B cell (primary cell): ENCODE measurements at regions not wholly inside any gene's neighbourhood (a gene's known extent, or its start where the extent isn't known, plus 50 kb on each side); places are given as distances from the start of the nearest gene placed in this dataset.

Source experiments
- ATAC-seq: fragments of 200-7000 bp; cut with Tn5 transposase; one replicate; pipeline ENCODE4 v1.10.0; 2021; ENCODE audit warnings: low read depth, mild to moderate bottlenecking, moderate number of reproducible peaks, moderate library complexity
- CTCF ChIA-PET: fragments of 350-600 bp; sonication (Branson Sonifier 250); formaldehyde crosslinking; loops from one replicate; lab custom pipeline; 2021; ENCODE audit warnings: antibody characterized with exemption, inconsistent platforms; lab: Charles Lee
- POLR2A ChIA-PET: fragments of 350-600 bp; sonication (Branson Sonifier 250); formaldehyde crosslinking; loops from one replicate; lab custom pipeline; 2021; ENCODE audit warnings: antibody characterized with exemption; lab: Charles Lee
- DNase-seq: peaks from one replicate; pipeline ENCODE4 v3.0.0; 2013
- H2AFZ ChIP-seq: 2 replicates; pipeline ENCODE4 v1.6.1; 2012; ENCODE audit warnings: mild to moderate bottlenecking, low read depth, low read length; ENCODE audit not compliant: insufficient read depth, poor library complexity, severe bottlenecking
- H3K27ac ChIP-seq, 2 donors: 1 replicate in 1 of 2; 2 replicates in 1 of 2; pipeline ENCODE4 v1.5.1; 2012 to 2013; ENCODE audit warnings: low read length in 2 of 2, mild to moderate bottlenecking in 2 of 2, moderate library complexity in 1 of 2
- H3K27me3 ChIP-seq, 4 experiments: fragments of 200-600 bp in 1 of 4; sonication (generic) in 1 of 4; replicated peaks in 1 of 4; 1 replicate in 2 of 4; 2 replicates in 2 of 4; pipeline versions ENCODE4 v1.6.1 to v1.7.0; 2013 to 2016; ENCODE audit warnings: low read length in 3 of 4, mild to moderate bottlenecking in 2 of 4, mixed read lengths in 1 of 4, moderate library complexity in 1 of 4; ENCODE audit not compliant: insufficient read depth in 4 of 4, control insufficient read depth in 3 of 4; ENCODE audit errors: control extremely low read depth in 1 of 4
- H3K36me3 ChIP-seq, 2 experiments: replicated peaks in 1 of 2; 1 replicate in 1 of 2; 2 replicates in 1 of 2; pipeline versions ENCODE4 v1.6.1 to v1.7.1; 2013; ENCODE audit warnings: low read length in 1 of 2; ENCODE audit not compliant: insufficient read depth in 2 of 2, control insufficient read depth in 1 of 2; ENCODE audit errors: control extremely low read depth in 1 of 2, extremely low read depth in 1 of 2
- H3K4me1 ChIP-seq, 2 donors: fragments of 200-600 bp in 1 of 2; sonication (generic) in 1 of 2; 1 replicate in 1 of 2; 2 replicates in 1 of 2; pipeline versions ENCODE4 v1.5.1 to v1.6.1; 2013 to 2017; ENCODE audit warnings: low read length in 2 of 2; ENCODE audit not compliant: control insufficient read depth in 2 of 2, insufficient read depth in 2 of 2
- H3K4me2 ChIP-seq: replicated peaks from 2 replicates; pipeline ENCODE3; 2012; ENCODE audit warnings: mild to moderate bottlenecking, low read depth, low read length; ENCODE audit not compliant: poor library complexity, severe bottlenecking
- H3K4me3 ChIP-seq, 5 experiments: fragments of 200-600 bp in 1 of 5; sonication (generic) in 1 of 5; 1 replicate in 3 of 5; 2 replicates in 2 of 5; pipeline versions ENCODE4 v1.5.1 to v1.7.0; 2011 to 2016; ENCODE audit warnings: low read length in 4 of 5, mild to moderate bottlenecking in 4 of 5, low read depth in 2 of 5, control low read depth in 1 of 5, moderate library complexity in 1 of 5; ENCODE audit not compliant: insufficient read depth in 1 of 5; ENCODE audit errors: control extremely low read depth in 1 of 5, extremely low read depth in 1 of 5
- H3K79me2 ChIP-seq: fragments of 200-600 bp; sonication (generic); one replicate; pipeline ENCODE4 v1.6.0; 2016; ENCODE audit warnings: low read length; ENCODE audit not compliant: control insufficient read depth, insufficient read depth
- H3K9ac ChIP-seq: fragments of 200-600 bp; sonication (generic); 2 replicates; pipeline ENCODE4 v1.6.1; 2017; ENCODE audit warnings: mild to moderate bottlenecking, low read length, moderate library complexity
- H3K9me3 ChIP-seq, 3 donors: one replicate each; pipeline versions ENCODE4 v1.6.1 to v1.7.1; 2013; ENCODE audit warnings: low read length in 2 of 3; ENCODE audit not compliant: control insufficient read depth in 2 of 3, insufficient read depth in 1 of 3; ENCODE audit errors: control extremely low read depth in 1 of 3
- H4K20me1 ChIP-seq: 2 replicates; pipeline ENCODE4 v1.6.0; 2012; ENCODE audit warnings: mild to moderate bottlenecking, low read length; ENCODE audit not compliant: insufficient read depth, control insufficient read depth, poor library complexity, severe bottlenecking
- H3K27ac Mint-ChIP-seq: one replicate; pipeline ENCODE4 v1.8.0; 2021; ENCODE audit warnings: mixed read lengths
- H3K27me3 Mint-ChIP-seq: one replicate; pipeline ENCODE4 v1.8.0; 2021; ENCODE audit warnings: mixed read lengths
- H3K4me1 Mint-ChIP-seq: one replicate; pipeline ENCODE4 v1.8.0; 2021; ENCODE audit warnings: mixed read lengths
- H3K4me3 Mint-ChIP-seq: one replicate; pipeline ENCODE4 v1.8.0; 2021; ENCODE audit warnings: mixed read lengths
- H3K9me3 Mint-ChIP-seq: one replicate; pipeline ENCODE4 v1.8.0; 2022; ENCODE audit warnings: mixed read lengths; ENCODE audit not compliant: insufficient read depth
- EZH2 ChIP-seq: IDR thresholded peaks from 2 replicates; pipeline ENCODE4 v1.6.1; 2012; ENCODE audit warnings: borderline replicate concordance, low read depth, mild to moderate bottlenecking, moderate library complexity, low read length; ENCODE audit not compliant: insufficient read depth, poor library complexity, severe bottlenecking
- WGBS: methylation state at CpG from one replicate; pipeline ENCODE4 v1.1.5; 2013; ENCODE audit warnings: missing lambda C conversion rate; ENCODE audit not compliant: insufficient coverage; 5-methylcytosine and 5-hydroxymethylcytosine counted together
- intact Hi-C: fragments of 100-400 bp; cut with micrococcal nuclease; formaldehyde crosslinking; loops from one replicate; pipeline ENCODE4 v1.10.0; 2022
- TF ChIP-seq, protein P1 (sequence below): fragments of 200-600 bp; IDR thresholded peaks from one replicate; pipeline ENCODE4 v1.8.0; 2022; ENCODE audit warnings: antibody characterized with exemption, mild to moderate bottlenecking

GRCh38 chr2:238971318-238972145 is 123.6 kb downstream of the TWIST2 start:
- ChIA-PET CTCF (no interaction called here), POLR2A (no interaction called here)
- Histone ChIP-seq H3K9ac (no peak overlapping the region), H2AFZ (no peak overlapping the region), H3K4me2 (no peak overlapping the region), H3K4me3 (no peak overlapping the region), H3K79me2 (no peaks in the 10 kb centered on the region), H3K9me3 (peaks cover 0 to 14% (median 9%) of the 10 kb centered on the region in 3 donors), H3K27me3 (peaks cover 0 to 21% (median 1%) of the 10 kb centered on the region in 4 experiments), H3K4me1 (no peaks in the 10 kb centered on the region), H3K27ac (no peak overlapping the region), H3K36me3 (no peaks in the 10 kb centered on the region), H4K20me1 (no peaks in the 10 kb centered on the region)
- Mint-ChIP-seq H3K9me3 (peaks cover 9% of the 10 kb centered on the region), H3K27me3 (peaks cover 9% of the 10 kb centered on the region), H3K27ac (no peak overlapping the region), H3K4me3 (no peak overlapping the region), H3K4me1 (no peaks in the 10 kb centered on the region)
- TF ChIP-seq EZH2 = no peak
- TF ChIP-seq, protein P1, sequence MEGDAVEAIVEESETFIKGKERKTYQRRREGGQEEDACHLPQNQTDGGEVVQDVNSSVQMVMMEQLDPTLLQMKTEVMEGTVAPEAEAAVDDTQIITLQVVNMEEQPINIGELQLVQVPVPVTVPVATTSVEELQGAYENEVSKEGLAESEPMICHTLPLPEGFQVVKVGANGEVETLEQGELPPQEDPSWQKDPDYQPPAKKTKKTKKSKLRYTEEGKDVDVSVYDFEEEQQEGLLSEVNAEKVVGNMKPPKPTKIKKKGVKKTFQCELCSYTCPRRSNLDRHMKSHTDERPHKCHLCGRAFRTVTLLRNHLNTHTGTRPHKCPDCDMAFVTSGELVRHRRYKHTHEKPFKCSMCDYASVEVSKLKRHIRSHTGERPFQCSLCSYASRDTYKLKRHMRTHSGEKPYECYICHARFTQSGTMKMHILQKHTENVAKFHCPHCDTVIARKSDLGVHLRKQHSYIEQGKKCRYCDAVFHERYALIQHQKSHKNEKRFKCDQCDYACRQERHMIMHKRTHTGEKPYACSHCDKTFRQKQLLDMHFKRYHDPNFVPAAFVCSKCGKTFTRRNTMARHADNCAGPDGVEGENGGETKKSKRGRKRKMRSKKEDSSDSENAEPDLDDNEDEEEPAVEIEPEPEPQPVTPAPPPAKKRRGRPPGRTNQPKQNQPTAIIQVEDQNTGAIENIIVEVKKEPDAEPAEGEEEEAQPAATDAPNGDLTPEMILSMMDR = no peak
- ATAC-seq = no peak
- intact Hi-C loops = loop anchor here (5.0 kb wide), 1 partner anchor 614 kb away; no protein-coding TSS in a partner anchor
- WGBS = 93% methylated on average over 9 of the region's 9 CpGs
- DNase-seq = no peak

DNA sequence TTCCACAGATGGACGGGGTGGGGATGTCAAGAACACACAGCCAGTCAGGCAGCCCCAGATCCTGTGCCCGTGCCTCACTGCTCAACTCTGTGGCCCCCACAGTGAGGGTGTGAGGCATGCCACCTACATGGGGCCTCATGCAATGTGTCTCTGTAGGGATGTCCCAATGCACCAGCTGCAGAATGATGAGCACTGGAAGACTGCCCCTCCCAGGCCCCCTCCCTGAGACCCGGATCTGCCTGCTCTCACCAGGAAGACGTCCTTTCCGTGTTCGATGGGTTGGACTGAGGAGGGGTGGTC is 124.2 kb downstream of the TWIST2 start:
- TF ChIP-seq, protein P1 = no peak
- TF ChIP-seq EZH2 = no peak
- peaks cover 9% of the 10 kb centered on the region for H3K9me3 Mint-ChIP-seq
- intact Hi-C loops = loop anchor here (5.0 kb wide), 1 partner anchor 615 kb away; no protein-coding TSS in a partner anchor

More for the DNA sequence above, 124.2 kb downstream of the TWIST2 start:
- Mint-ChIP-seq H3K27ac (no peak overlapping the region), H3K4me1 (no peaks in the 10 kb centered on the region), H3K4me3 (no peak overlapping the region), H3K27me3 (peaks cover 9% of the 10 kb centered on the region)
- H4K20me1 ChIP-seq = no peaks in the 10 kb centered on the region
- ChIA-PET CTCF (no interaction called here), POLR2A (no interaction called here)
- DNase-seq (no peak), ATAC-seq (no peak)
- H3K4me3 ChIP-seq = no peak overlapping the region
- peaks cover 0 to 21% (median 1%) of the 10 kb centered on the region in 4 experiments for H3K27me3 ChIP-seq
- H3K27ac ChIP-seq = no peak overlapping the region
- H2AFZ ChIP-seq = no peak overlapping the region
- WGBS = 65% methylated on average over 3 of the region's 6 CpGs
- no peaks in the 10 kb centered on the region for H3K36me3 ChIP-seq
- H3K9ac ChIP-seq = no peak overlapping the region
- peaks cover 0 to 14% (median 9%) of the 10 kb centered on the region in 3 donors for H3K9me3 ChIP-seq
- H3K4me2 ChIP-seq = no peak overlapping the region
- H3K4me1 ChIP-seq = no peaks in the 10 kb centered on the region
- H3K79me2 ChIP-seq = no peaks in the 10 kb centered on the region
